Liver (tissue), 8 donors: ENCODE measurements at regions not wholly inside any gene's neighbourhood (a gene's known extent, or its start where the extent isn't known, plus 50 kb on each side); places are given as distances from the start of the nearest gene placed in this dataset.

Source experiments
- DNase-seq: peaks from one replicate; pipeline ENCODE4 v3.0.0-alpha.2; 2017; ENCODE audit warnings: low spot score
- H3K27ac ChIP-seq, 2 donors: one replicate each; pipeline ENCODE4 v1.7.0; 2013; ENCODE audit warnings: inconsistent platforms in 2 of 2, low read length in 2 of 2, control low read depth in 1 of 2, low read depth in 1 of 2, mild to moderate bottlenecking in 1 of 2
- H3K27me3 ChIP-seq, 4 donors: one replicate each; pipeline versions ENCODE4 v1.6.1 to v1.7.0; 2013; ENCODE audit warnings: low read length in 3 of 4, inconsistent platforms in 1 of 4, mild to moderate bottlenecking in 1 of 4, moderate library complexity in 1 of 4; ENCODE audit not compliant: control insufficient read depth in 4 of 4, insufficient read depth in 4 of 4
- H3K36me3 ChIP-seq, 4 donors: one replicate each; pipeline versions ENCODE4 v1.6.1 to v1.7.0; 2013; ENCODE audit warnings: low read length in 3 of 4, mild to moderate bottlenecking in 3 of 4, low read depth in 1 of 4, moderate library complexity in 1 of 4; ENCODE audit not compliant: control insufficient read depth in 4 of 4, insufficient read depth in 3 of 4
- H3K4me1 ChIP-seq, 4 donors: one replicate each; pipeline versions ENCODE4 v1.6.1 to v1.7.0; 2013; ENCODE audit warnings: low read length in 3 of 4, mild to moderate bottlenecking in 3 of 4, moderate library complexity in 1 of 4; ENCODE audit not compliant: control insufficient read depth in 4 of 4, insufficient read depth in 4 of 4
- H3K4me3 ChIP-seq, 3 donors: one replicate each; pipeline versions ENCODE4 v1.6.1 to v1.7.0; 2013; ENCODE audit warnings: low read length in 3 of 3, control low read depth in 1 of 3, low read depth in 1 of 3, mild to moderate bottlenecking in 1 of 3
- H3K9ac ChIP-seq, 2 donors: one replicate each; pipeline ENCODE4 v1.7.0; 2013; ENCODE audit warnings: low read length in 2 of 2, mild to moderate bottlenecking in 2 of 2, moderate library complexity in 2 of 2, control low read depth in 1 of 2, low read depth in 1 of 2
- H3K9me3 ChIP-seq, 4 donors: one replicate each; pipeline versions ENCODE4 v1.6.1 to v1.7.0; 2013; ENCODE audit warnings: low read length in 3 of 4; ENCODE audit not compliant: control insufficient read depth in 4 of 4
- ATF3 ChIP-seq: IDR thresholded peaks from 2 replicates; pipeline ENCODE4 v1.6.1; 2016; ENCODE audit warnings: antibody characterized with exemption
- FOXA1 ChIP-seq: IDR thresholded peaks from 2 replicates; pipeline ENCODE4 v1.6.1; 2016; ENCODE audit warnings: antibody characterized with exemption
- FOXA2 ChIP-seq: IDR thresholded peaks from 2 replicates; pipeline ENCODE4 v1.6.1; 2016; ENCODE audit warnings: antibody characterized with exemption
- GABPA ChIP-seq, 2 donors: IDR thresholded peaks in 1 of 2; conservative IDR thresholded peaks in 1 of 2; 2 replicates each; pipeline ENCODE4 v1.6.1; 2016; ENCODE audit warnings: antibody characterized with exemption in 2 of 2, mild to moderate bottlenecking in 1 of 2, moderate library complexity in 1 of 2
- HNF4A ChIP-seq, 2 donors: conservative IDR thresholded peaks; 2 replicates each; pipeline ENCODE4 v1.6.1; 2016; ENCODE audit warnings: antibody characterized with exemption in 2 of 2, mild to moderate bottlenecking in 2 of 2
- HNF4G ChIP-seq: IDR thresholded peaks from 2 replicates; pipeline ENCODE4 v1.6.1; 2016; ENCODE audit warnings: antibody characterized with exemption
- JUND ChIP-seq, 2 donors: IDR thresholded peaks; 2 replicates each; pipeline ENCODE4 v1.6.1; 2016; ENCODE audit warnings: antibody characterized with exemption in 2 of 2
- NR2F2 ChIP-seq: IDR thresholded peaks from 2 replicates; pipeline ENCODE4 v1.6.1; 2016; ENCODE audit warnings: antibody characterized with exemption
- REST ChIP-seq: IDR thresholded peaks from 2 replicates; pipeline ENCODE4 v1.6.1; 2016; ENCODE audit warnings: antibody characterized with exemption, mild to moderate bottlenecking
- RXRA ChIP-seq, 2 donors: IDR thresholded peaks; 2 replicates each; pipeline ENCODE4 v1.6.1; 2017 to 2018; ENCODE audit warnings: antibody characterized with exemption in 2 of 2, mild to moderate bottlenecking in 1 of 2
- TAF1 ChIP-seq: conservative IDR thresholded peaks from 2 replicates; pipeline ENCODE4 v1.6.1; 2016; ENCODE audit warnings: antibody characterized with exemption, mild to moderate bottlenecking
- YY1 ChIP-seq: IDR thresholded peaks from 2 replicates; pipeline ENCODE4 v1.6.1; 2016; ENCODE audit warnings: antibody characterized with exemption, mild to moderate bottlenecking
- ZBTB33 ChIP-seq: IDR thresholded peaks from 2 replicates; pipeline ENCODE4 v1.6.1; 2016; ENCODE audit warnings: antibody characterized with exemption
- WGBS: extraction: QIAGEN DNeasy Blood & Tissue Kit; methylation state at CpG from one replicate; pipeline ENCODE4 v1.1.7; 2013; 5-methylcytosine and 5-hydroxymethylcytosine counted together
- TF ChIP-seq, protein P1 (sequence below): fragments of 150-350 bp; IDR thresholded peaks from 2 replicates; pipeline ENCODE4 v1.5.1; 2017; ENCODE audit warnings: improper control_type of control experiment, low read depth, low read length; ENCODE audit not compliant: missing input control
- TF ChIP-seq, protein P2 (sequence below): IDR thresholded peaks from 2 replicates; pipeline ENCODE4 v1.6.1; 2016; ENCODE audit warnings: antibody characterized with exemption
- donor health status: healthy.
- donor health status: healthy.
- donor health status: healthy.
- donor health status: healthy.
- donor health status: healthy.

GRCh38 chr14:28298156-28298555 is 468.4 kb upstream of the FOXG1 start:
- Histone ChIP-seq H3K9me3 (no peaks in the 10 kb centered on the region), H3K9ac (no peak overlapping the region), H3K27ac (no peak overlapping the region), H3K4me1 (no peaks in the 10 kb centered on the region), H3K36me3 (no peaks in the 10 kb centered on the region), H3K4me3 (no peak overlapping the region), H3K27me3 (no peaks in the 10 kb centered on the region)
- TF ChIP-seq, protein P1, sequence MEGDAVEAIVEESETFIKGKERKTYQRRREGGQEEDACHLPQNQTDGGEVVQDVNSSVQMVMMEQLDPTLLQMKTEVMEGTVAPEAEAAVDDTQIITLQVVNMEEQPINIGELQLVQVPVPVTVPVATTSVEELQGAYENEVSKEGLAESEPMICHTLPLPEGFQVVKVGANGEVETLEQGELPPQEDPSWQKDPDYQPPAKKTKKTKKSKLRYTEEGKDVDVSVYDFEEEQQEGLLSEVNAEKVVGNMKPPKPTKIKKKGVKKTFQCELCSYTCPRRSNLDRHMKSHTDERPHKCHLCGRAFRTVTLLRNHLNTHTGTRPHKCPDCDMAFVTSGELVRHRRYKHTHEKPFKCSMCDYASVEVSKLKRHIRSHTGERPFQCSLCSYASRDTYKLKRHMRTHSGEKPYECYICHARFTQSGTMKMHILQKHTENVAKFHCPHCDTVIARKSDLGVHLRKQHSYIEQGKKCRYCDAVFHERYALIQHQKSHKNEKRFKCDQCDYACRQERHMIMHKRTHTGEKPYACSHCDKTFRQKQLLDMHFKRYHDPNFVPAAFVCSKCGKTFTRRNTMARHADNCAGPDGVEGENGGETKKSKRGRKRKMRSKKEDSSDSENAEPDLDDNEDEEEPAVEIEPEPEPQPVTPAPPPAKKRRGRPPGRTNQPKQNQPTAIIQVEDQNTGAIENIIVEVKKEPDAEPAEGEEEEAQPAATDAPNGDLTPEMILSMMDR, result no peak
- no peak for TF ChIP-seq JUND (IDR thresholded peaks at IDR 0.05)
- DNase-seq, result no peak
- 79% methylated on average over 3 of the region's 3 CpGs for WGBS

- no peak for DNase-seq
- H3K4me1 ChIP-seq, result no peaks in the 10 kb centered on the region
- H3K27me3 ChIP-seq, result no peaks in the 10 kb centered on the region
- whole genome bisulfite sequencing, result 95% methylated on average over 6 of the region's 6 CpGs
- no peaks in the 10 kb centered on the region for H3K9me3 ChIP-seq
- H3K27ac ChIP-seq, result no peak overlapping the region
- no peak for TF ChIP-seq FOXA2
- TF ChIP-seq YY1, result no peak
- TF ChIP-seq FOXA1, result no peak
- TF ChIP-seq, protein P2, sequence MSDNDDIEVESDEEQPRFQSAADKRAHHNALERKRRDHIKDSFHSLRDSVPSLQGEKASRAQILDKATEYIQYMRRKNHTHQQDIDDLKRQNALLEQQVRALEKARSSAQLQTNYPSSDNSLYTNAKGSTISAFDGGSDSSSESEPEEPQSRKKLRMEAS, result no peak
- TF ChIP-seq ZBTB33, result no peak
- no peak for TF ChIP-seq HNF4A (conservative IDR thresholded peaks at IDR 0.05)
- TF ChIP-seq GABPA (IDR thresholded peaks at IDR 0.05 in 1 of 2, conservative IDR thresholded peaks at IDR 0.05 in 1 of 2), result no peak
- TF ChIP-seq REST, result no peak
- TF ChIP-seq RXRA (IDR thresholded peaks at IDR 0.05), result no peak
- TF ChIP-seq, protein P1, result no peak
- no peak for TF ChIP-seq ATF3
- TF ChIP-seq JUND (IDR thresholded peaks at IDR 0.05), result no peak
- TF ChIP-seq HNF4G, result no peak
- TF ChIP-seq TAF1, result no peak
- TF ChIP-seq NR2F2, result no peak
- no peaks in the 10 kb centered on the region for H3K36me3 ChIP-seq
- no peak overlapping the region for H3K4me3 ChIP-seq
- no peak overlapping the region for H3K9ac ChIP-seq
These were observed 467.4 kb upstream of the FOXG1 start for GRCh38 chr14:28299227-28299626.
